ENCODE measurements at regions not wholly inside any gene's neighbourhood (a gene's known extent, or its start where the extent isn't known, plus 50 kb on each side); places are given as distances from the start of the nearest gene placed in this dataset.

DNA sequence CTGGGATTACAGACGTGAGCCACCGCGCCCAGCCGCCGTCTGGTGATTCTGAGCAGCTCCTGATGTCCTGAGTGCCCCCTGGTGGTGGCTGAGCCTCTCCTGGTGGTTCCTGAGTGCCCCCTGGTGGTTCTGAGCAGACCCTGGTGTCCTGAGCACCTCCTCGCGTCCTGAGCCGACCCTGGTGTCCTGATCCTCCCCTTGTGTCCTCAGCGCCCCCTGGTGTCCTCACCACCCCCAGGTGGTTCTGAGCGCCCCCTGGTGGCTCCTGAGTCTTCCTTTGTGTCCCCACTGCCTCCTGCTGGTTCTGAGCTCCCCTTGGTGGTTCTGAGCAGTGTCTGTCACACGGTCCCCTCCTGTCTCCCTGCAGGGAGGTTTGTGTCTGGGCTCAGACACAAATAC, 1304.9 kb downstream of the TMEM121 start:
- DNase-seq = no peak

DNA sequence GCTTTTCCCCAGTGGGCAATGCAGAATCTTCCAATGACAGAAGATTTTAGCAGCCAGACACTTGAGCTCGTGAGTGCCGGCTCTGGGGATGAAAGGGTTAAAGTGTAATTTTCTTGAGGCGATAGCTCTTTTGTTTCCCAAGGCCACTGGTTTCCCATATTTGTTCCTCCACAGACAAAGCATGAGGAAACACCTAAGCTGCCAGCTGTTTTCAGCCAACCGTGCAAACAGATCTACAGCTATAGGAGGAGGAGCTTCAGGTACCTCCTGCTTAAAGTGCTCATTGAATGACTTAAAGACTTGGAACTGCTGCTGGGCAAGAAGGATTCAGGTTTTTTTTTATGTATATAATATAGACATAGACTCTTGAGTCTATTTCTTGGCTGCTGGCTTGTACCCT, 1311.5 kb downstream of the TMEM121 start:
- DNase-seq = no peak

- no peak for DNase-seq
Observed at GRCh38 chr14:106838991-106839769, 1312.8 kb downstream of the TMEM121 start.

DNA sequence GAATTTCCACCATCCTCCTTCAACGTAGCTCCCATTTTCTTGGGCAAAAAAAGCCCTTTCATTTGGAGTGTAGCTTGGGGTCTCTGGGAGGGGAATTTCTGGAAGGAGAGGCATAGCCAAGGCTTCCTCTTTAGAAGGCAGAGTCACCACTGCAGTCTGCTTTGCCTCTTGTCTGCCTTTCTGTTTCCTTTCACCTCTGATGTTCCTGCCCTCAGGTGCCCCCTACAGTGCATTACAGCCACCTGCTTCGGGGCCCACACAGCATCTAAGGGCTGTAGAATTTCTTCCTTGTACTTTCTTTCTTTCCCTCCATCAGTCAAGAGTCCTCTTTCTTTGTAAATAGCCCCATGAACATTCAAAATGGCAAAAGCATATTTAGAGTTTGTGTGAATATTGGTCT, 1313.9 kb downstream of the TMEM121 start:
- DNase-seq = no peak

GRCh38 chr14:106840991-106841390, 1314.6 kb downstream of the TMEM121 start:
- no peak for DNase-seq

DNA sequence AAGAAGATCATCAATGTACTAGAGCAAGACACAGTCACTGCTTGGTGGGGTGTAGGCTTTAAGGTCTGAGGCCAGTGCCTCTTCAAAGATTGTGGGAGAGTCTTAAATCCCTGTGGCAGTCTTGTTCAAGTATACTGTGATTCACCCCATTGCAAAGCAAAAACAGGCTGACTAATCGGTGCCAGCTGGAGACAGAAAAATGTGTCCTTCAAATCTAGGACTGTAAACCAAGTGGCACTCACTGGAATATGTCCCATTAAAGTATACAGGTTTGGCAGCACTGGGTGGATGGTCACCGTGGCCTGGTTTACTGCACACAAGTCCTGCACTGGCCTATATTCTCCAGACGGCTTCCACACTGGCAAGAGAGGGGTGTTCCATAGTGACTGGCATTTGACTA, 1315.3 kb downstream of the TMEM121 start:
- DNase-seq = no peak

DNA sequence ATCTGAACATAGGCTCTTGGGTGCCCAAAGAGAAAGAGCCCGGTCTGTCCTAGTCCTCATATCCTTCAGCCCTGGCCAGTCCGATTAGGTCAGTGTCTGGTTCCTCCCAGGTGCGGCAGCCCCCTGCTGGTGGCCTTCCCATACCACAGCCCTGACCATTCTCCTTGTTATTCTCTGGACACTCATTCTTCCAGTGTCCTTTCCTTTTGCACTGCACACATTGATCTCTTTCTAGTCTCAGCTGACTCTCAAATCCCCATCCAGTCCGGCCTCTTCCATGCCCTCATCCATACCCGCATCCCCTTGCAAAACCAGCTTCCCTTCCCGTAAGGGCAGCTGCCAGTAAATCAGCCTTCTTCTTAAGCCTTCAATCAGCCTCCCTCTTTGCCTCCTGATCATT, 1316.3 kb downstream of the TMEM121 start:
- DNase-seq = no peak

DNA sequence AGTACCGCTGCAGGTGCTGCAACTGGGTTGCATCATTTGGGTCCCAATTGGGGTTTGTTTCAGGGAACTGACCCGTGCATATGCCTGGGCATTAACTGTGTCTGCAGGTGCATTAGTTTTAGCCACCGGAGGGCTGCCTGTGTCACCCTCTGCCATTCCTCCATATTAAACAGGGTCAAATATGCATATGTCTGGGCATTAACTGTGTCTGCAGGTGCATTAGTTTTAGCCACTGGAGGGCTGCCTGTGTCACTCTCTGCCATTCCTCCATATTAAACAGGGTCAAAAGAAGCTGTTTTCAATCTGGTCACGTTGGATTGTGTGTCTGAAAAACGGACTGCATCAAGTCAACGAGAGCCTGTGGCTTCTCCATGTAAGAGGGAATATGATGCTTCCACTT, 1317.0 kb downstream of the TMEM121 start:
- no peak for DNase-seq

DNA sequence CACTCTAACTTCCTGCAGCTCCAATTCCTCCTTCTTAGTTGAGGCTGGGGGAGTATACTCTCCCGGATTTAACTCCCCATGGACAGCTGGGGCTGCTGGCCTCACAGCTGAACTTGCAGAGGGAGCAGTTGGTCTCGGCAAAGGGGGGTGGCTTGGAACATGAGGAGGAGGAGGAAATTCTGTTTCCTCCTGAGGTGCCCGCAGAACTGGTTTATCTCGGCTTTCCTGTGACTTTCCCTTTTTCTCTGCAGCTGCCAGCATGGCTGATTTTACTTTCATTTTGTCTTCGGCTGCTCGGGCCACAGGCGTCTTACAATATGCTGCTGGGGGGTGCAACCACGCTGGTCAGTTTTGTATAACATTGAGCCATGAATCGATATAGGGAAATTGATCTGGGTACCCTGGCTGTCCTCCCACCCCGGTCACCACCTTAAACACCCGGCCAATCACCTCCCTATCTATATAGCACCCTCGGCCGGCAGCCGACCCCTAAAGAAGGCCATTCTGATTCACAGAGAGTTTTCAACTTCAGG, 1317.6 kb downstream of the TMEM121 start:
- DNase-seq = no peak

- DNase-seq = peak; percentile 31
Observed at GRCh38 chr14:106844608-106845285, 1318.4 kb downstream of the TMEM121 start.

DNA sequence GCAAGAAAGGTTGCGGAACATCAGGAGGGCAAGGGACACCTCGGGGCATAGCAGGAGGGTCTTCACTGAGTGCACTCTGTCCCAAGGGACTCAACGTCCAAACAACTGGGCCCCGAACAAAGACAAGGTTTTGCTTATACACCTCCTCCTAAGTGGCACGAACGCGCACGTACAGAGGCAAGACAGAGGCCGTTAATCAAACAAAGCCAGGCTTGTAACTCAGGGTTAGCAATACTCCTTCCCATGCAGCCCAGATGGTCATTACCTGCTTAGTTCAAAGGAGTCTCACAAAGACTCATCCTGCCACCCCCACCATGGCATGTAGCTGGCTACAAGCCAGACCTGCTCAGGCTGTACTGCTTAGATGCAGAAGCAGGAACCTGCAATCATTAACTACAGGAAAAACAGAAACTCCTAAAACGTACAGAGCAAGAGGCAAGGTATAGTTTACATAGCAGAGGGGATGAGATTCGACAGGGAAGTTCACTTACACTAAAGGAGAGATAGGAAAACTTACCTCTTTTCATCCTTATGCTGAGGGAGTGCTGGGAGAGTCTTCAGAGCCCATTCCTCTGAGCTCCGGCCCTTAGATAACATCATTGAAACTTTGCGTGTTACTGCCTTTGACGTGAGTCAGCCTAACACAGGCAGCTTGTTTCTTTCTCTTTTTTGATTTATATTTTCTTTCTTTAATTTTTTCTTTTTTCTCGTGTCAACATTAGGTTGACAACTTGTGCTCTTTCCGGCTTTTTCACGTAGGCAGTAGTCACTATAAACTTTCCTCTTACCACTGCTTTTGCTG, 1319.1 kb downstream of the TMEM121 start:
- DNase-seq = no peak

- DNase-seq = no peak
Observed at GRCh38 chr14:106846218-106846617, 1319.8 kb downstream of the TMEM121 start.

GRCh38 chr14:106848330-106849121, 1322.1 kb downstream of the TMEM121 start:
- DNase-seq = no peak

GRCh38 chr14:106850913-106851825, 1324.8 kb downstream of the TMEM121 start:
- DNase-seq = no peak

DNA sequence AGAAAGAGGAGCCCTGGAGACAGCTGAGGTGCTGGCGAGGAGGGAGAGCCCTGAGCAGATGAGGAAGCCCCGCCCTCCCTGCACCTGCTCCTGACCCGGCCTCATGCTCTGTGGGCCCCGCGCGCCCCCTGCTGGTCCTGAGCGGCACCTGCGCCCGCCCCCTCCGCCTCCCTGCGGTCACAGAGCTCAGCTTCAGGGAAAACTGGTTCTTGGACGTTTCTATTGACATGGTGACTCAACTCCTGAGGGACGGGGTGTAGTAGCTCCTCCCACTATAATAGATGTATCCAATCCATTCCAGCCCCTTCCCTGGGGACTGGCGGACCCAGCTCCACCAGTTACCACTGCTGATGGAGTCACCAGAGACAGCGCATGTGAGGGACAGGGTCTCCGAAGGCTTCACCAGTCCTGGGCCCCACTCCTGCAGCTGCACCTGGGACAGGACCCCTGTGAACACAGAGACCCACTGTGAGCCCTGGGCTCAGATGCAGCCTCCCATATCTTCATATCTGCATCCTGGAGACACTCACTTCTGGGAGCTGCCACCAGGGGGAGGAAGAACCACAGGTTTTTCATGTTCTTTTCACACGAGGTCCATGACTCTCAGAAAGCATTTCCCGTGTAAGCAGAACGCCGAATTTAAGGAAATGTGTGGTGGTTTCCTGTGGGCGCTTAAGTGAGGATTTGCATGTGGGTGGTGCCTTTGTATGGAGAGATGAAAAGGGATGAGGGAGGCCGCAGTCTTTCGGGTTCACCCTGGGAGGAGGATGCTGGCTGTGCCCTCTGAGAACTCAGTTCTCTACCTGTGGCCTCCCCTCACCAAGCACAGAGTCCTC, 1346.4 kb downstream of the TMEM121 start:
- no peak for DNase-seq

GRCh38 chr14:106874350-106874749, 1348.0 kb downstream of the TMEM121 start:
- DNase-seq = no peak

- DNase-seq = no peak
Observed at GRCh38 chr14:106875503-106875902, 1349.1 kb downstream of the TMEM121 start.

DNA sequence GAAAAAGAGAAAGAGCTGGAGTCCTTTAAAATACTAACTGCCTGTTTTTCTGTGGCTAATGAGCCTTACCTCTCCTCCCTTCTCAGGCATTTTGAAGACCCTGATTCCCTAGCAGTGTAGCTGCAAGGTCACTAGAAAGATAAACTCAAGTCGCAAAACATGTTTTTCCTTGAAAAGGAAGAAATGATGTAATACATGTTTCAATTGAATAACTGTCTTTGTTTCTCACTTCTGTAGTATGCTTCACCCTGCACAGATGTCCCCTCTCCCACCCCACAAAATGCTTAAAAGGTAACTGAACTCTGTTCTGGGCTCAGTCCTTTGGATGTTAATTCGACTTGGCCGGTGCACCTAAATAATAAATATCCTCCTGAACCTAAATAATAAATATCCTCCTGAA, 1350.3 kb downstream of the TMEM121 start:
- DNase-seq = no peak

GRCh38 chr14:106877517-106877916, 1351.1 kb downstream of the TMEM121 start:
- DNase-seq = no peak

GRCh38 chr14:106879241-106879640, 1352.9 kb downstream of the TMEM121 start:
- no peak for DNase-seq
